Uterus (tissue), 2 donors: ENCODE measurements at regions not wholly inside any gene's neighbourhood (a gene's known extent, or its start where the extent isn't known, plus 50 kb on each side); places are given as distances from the start of the nearest gene placed in this dataset.

Source experiments
- POLR2A ChIP-seq, 2 donors: fragments of 450-650 bp; IDR thresholded peaks; one replicate each; pipeline ENCODE4 v1.6.1; 2016; ENCODE audit warnings: antibody characterized with exemption in 2 of 2, mild to moderate bottlenecking in 1 of 2, moderate library complexity in 1 of 2
- TF ChIP-seq, protein P1 (sequence below), 4 experiments: fragments of 200-600 bp in 2 of 4; fragments of 450-650 bp in 2 of 4; sonication (generic) in 2 of 4; IDR thresholded peaks; one replicate each; pipeline ENCODE4 v1.5.1; 2016 to 2019; ENCODE audit warnings: antibody characterized with exemption in 4 of 4, mild to moderate bottlenecking in 2 of 4, moderate library complexity in 1 of 4

DNA sequence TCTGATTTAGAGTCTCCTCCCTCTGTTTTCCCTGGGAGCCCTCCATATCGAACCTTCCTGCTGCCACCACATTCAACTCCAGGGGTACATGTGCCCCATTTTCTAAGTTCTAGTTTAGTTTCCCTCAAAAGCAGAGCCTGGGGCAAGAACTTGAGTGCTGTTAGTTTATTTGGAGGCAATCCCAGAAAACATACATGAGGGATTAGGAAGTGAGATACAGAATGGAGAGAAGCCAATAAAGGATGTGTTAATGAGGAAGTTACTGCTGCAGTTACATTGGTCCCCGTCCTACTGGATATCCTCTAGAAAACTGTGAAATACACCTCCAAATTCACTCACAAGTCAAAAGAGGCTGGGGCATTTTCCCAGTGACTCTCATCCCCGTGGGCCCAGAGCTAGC, 159.4 kb upstream of the SMARCA2 start:
- no peak for TF ChIP-seq POLR2A (IDR thresholded peaks at IDR 0.05)
- TF ChIP-seq, protein P1, sequence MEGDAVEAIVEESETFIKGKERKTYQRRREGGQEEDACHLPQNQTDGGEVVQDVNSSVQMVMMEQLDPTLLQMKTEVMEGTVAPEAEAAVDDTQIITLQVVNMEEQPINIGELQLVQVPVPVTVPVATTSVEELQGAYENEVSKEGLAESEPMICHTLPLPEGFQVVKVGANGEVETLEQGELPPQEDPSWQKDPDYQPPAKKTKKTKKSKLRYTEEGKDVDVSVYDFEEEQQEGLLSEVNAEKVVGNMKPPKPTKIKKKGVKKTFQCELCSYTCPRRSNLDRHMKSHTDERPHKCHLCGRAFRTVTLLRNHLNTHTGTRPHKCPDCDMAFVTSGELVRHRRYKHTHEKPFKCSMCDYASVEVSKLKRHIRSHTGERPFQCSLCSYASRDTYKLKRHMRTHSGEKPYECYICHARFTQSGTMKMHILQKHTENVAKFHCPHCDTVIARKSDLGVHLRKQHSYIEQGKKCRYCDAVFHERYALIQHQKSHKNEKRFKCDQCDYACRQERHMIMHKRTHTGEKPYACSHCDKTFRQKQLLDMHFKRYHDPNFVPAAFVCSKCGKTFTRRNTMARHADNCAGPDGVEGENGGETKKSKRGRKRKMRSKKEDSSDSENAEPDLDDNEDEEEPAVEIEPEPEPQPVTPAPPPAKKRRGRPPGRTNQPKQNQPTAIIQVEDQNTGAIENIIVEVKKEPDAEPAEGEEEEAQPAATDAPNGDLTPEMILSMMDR (IDR thresholded peaks at IDR 0.05), result no peak
